HFFc6 (cell line): ENCODE measurements at regions not wholly inside any gene's neighbourhood (a gene's known extent, or its start where the extent isn't known, plus 50 kb on each side); places are given as distances from the start of the nearest gene placed in this dataset.
"Not testable (repeated sequence)": the region's sequence is repeated elsewhere in the genome, so short reads cannot be mapped to it uniquely, and the experiment has no call there.

Source experiments
- DNase-seq: peaks from one replicate; pipeline ENCODE4 v3.0.0-alpha.2; 2018
- H3K27ac Mint-ChIP-seq: 2 replicates; pipeline ENCODE4 v1.8.0; 2020; ENCODE audit warnings: mild to moderate bottlenecking, mixed read lengths
- H3K27me3 Mint-ChIP-seq: 2 replicates; pipeline ENCODE4 v1.8.0; 2021; ENCODE audit warnings: mild to moderate bottlenecking, moderate library complexity, mixed read lengths; ENCODE audit not compliant: insufficient read depth
- H3K36me3 Mint-ChIP-seq: 2 replicates; pipeline ENCODE4 v1.8.0; 2021; ENCODE audit warnings: low read depth, mixed read lengths
- H3K4me1 Mint-ChIP-seq: 2 replicates; pipeline ENCODE4 v1.8.0; 2020; ENCODE audit warnings: low read depth, mixed read lengths
- H3K4me3 Mint-ChIP-seq: 2 replicates; pipeline ENCODE4 v1.8.0; 2020; ENCODE audit warnings: mild to moderate bottlenecking, moderate library complexity, mixed read lengths
- H3K9me3 Mint-ChIP-seq: 2 replicates; pipeline ENCODE4 v1.8.0; 2020; ENCODE audit warnings: mild to moderate bottlenecking, mixed read lengths
- CTCF ChIP-seq: fragments of 200-600 bp; sonication (generic); IDR thresholded peaks from 2 replicates; pipeline ENCODE4 v1.5.0; 2021; ENCODE audit warnings: antibody characterized with exemption, mild to moderate bottlenecking

- no peak for DNase-seq
- no peaks in the 10 kb centered on the region for H3K4me1 Mint-ChIP-seq
- no peak overlapping the region for H3K4me3 Mint-ChIP-seq
- peaks cover 49% of the 10 kb centered on the region for H3K27me3 Mint-ChIP-seq
- peaks cover 21% of the 10 kb centered on the region for H3K9me3 Mint-ChIP-seq
- TF ChIP-seq CTCF, result no peak
- no peak overlapping the region for H3K27ac Mint-ChIP-seq
- H3K36me3 Mint-ChIP-seq, result peaks cover 14% of the 10 kb centered on the region
These were observed 107.9 kb upstream of the DLG1 start for GRCh38 chr3:197406266-197406665.

GRCh38 chr3:197404754-197405153, 106.3 kb upstream of the DLG1 start:
- Mint-ChIP-seq H3K27me3 (peaks cover 49% of the 10 kb centered on the region), H3K27ac (no peak overlapping the region), H3K36me3 (peaks cover 6% of the 10 kb centered on the region), H3K4me1 (no peaks in the 10 kb centered on the region), H3K9me3 (peaks cover 7% of the 10 kb centered on the region), H3K4me3 (no peak overlapping the region)
- no peak for DNase-seq
- no peak for TF ChIP-seq CTCF

DNA sequence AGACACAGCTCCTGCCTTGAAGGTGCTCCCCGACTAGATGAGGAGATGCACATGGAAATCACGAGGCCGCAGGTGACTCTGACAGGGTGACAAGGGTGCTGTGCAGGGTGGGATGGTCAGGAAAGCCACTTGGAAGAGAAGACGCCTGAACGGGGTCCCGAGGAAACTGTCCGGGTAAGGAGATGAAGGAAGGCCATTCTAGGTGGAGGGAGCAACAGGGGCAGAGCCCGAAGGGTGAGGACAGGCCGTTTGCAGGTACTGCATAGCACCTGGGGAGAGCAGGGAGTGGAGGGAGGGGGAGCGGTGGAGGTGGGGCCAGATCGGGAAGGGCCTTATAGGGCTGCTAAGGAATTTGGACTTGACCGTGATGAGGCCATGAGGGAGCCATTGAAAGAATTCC, 105.6 kb upstream of the DLG1 start:
- Mint-ChIP-seq H3K36me3 (no peaks in the 10 kb centered on the region), H3K27ac (no peak overlapping the region), H3K9me3 (no peaks in the 10 kb centered on the region), H3K4me3 (no peak overlapping the region), H3K27me3 (peaks cover 46% of the 10 kb centered on the region), H3K4me1 (no peaks in the 10 kb centered on the region)
- no peak for TF ChIP-seq CTCF
- DNase-seq, result no peak

DNA sequence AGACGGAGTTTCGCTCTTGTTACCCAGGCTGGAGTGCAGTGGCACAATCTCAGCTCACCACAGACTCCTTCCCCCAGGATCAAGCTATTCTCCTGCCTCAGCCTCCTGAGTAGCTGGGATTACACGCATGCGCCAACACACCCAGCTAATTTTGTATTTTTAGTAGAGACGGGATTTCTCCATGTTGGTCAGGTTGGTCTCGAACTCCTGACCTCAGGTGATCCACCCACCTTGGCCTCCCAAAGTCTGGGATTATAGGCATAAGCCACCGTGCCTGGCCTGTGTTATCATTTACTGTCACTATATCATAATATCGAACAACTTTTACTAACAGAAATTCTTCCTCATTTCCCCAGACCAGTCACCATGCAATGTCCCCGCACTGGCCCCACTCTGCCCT, 104.0 kb upstream of the DLG1 start:
- not testable (repeated sequence) for H3K36me3 Mint-ChIP-seq, H3K9me3 Mint-ChIP-seq, H3K4me3 Mint-ChIP-seq, DNase-seq, H3K27ac Mint-ChIP-seq, H3K4me1 Mint-ChIP-seq
- peaks cover 57% of the 10 kb centered on the region for H3K27me3 Mint-ChIP-seq

GRCh38 chr3:197399486-197399885, 101.1 kb upstream of the DLG1 start:
- TF ChIP-seq CTCF, result no peak
- no peak overlapping the region for H3K27ac Mint-ChIP-seq

GRCh38 chr3:197398286-197398878, 100.0 kb upstream of the DLG1 start:
- no peak overlapping the region for H3K27ac Mint-ChIP-seq

More at GRCh38 chr3:197399486-197399885, 101.1 kb upstream of the DLG1 start:
- Mint-ChIP-seq H3K27me3 (peaks cover 45% of the 10 kb centered on the region), H3K4me3 (no peak overlapping the region), H3K9me3 (no peaks in the 10 kb centered on the region), H3K4me1 (peaks cover 10% of the 10 kb centered on the region), H3K36me3 (no peaks in the 10 kb centered on the region)
- DNase-seq, result no peak

More at GRCh38 chr3:197398286-197398878, 100.0 kb upstream of the DLG1 start:
- H3K4me3 Mint-ChIP-seq, result no peak overlapping the region
- peaks cover 21% of the 10 kb centered on the region for H3K4me1 Mint-ChIP-seq
- no peaks in the 10 kb centered on the region for H3K9me3 Mint-ChIP-seq
- H3K27me3 Mint-ChIP-seq, result peaks cover 49% of the 10 kb centered on the region
- no peak for TF ChIP-seq CTCF
- H3K36me3 Mint-ChIP-seq, result no peaks in the 10 kb centered on the region
- no peak for DNase-seq
